NCI-H2196 treated with DMSO at 0.1 percent for 48 hours (cell line): ENCODE measurements at regions not wholly inside any gene's neighbourhood (a gene's known extent, or its start where the extent isn't known, plus 50 kb on each side); places are given as distances from the start of the nearest gene placed in this dataset.
A peak's percentile ranks its signal among the peaks of the same experiment; 100 is the strongest.

Experiments
- DNase-seq: peaks from one replicate; lab custom pipeline; 2025; ENCODE audit not compliant: unreplicated experiment; lab: John Stamatoyannopoulos, UW

DNA sequence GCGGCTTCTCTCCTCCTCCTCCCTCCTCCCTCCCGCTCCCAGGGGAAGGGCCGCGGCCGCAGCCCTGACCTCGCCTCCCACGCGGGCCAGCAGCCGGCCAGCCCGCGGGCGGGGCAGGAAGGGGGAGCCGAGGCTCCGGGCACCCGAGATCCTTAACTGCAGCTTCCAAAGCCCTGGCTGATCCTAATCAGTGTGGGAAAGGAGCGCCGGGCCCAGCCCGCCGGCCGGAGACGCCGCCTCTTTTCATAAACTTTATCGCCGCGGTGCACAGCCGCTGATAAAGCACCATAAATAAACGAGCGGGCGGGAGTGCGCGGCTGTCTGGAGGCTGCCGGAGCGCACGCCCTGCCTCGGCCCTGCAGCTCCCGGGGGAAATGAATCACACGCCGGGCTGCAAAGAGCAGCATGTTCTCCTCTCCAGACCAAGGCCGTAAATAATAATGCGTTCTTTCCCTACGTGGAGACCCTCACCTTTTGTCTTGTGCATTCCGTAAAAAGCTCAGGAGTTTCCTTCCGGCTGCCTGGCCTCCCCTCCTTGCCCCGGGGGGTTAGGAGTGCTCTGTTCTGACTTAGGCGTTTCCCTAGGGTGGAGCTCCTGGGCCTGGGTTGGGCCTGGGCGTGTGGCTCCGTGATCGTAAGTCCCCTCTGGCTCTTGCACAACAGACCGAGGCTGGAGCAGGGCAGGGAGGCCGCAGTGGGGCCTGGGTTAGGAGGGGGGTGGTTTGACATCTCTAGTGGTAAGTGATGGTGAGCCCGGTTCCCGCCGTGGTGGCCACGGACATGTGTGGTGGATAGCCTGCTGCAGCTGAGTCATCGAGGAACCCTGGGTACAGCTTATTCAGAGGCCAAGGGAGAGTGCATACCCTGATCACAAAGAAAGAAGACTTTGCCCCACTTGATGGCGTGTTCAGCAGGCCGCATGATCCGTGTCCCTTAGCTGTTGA, 132.6 kb upstream of the HES1 start:
- DNase-seq, result peak; percentile 58

DNA sequence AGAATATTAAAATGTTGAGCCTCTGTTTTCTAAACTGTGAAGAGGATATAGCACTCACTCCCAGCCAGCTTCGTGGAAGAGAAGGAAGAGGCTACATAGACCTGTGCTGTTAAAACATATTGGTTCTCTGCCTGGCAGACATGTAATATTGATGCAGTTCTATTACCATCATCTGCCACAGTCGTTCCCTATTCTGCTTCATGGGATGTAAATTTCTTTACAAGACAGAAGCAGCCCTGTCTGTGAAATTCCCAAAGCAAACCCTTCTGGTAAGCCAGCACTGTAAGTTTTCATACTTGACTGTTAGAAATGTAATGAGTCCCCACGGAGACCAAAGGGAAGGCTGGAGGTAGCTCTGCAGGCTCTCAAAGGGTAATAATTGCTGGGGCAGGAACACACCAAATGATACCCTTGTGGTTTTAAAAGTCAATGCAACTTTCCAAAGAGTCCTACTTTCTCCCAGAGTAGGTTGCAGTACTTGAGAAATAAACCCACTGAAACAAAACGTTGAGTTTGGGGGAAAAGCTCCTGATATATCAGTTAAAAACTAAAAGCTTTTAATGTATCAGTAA, 129.9 kb upstream of the HES1 start:
- no peak for DNase-seq

DNA sequence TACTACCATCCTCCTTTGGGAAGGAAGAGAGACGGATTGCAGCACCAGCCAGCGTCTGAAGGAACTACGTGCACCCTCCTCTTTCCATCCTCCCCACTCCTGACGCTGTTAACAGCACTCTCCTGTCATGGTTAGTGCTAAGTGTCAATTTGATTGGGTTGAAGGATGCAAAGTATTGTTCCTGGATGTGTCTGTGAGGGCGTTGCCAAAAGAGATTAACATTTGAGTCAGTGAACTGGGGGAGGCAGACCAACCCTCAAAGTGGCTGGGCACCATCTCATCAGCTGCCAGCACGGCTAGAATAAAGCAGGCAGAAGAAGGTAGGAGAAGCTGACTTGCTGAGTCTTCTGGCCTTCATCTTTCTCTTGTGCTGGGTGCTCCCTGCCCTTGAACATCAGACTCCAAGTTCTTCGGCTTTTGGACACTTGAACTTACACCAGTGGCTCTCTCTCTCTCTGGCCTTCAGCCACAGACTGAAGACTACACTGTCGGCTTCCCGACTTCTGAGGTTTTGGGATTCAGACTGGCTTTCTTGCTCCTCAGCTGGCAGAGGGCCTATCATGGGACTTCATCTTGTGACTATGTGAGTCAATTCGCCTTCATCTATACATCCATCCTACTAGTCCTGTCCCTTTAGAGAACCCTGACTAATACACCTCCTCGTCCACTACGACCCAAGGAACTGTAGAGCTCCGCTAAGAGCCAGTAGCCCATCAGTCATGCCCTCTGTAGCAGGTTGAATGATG, 128.2 kb upstream of the HES1 start:
- no peak for DNase-seq

DNA sequence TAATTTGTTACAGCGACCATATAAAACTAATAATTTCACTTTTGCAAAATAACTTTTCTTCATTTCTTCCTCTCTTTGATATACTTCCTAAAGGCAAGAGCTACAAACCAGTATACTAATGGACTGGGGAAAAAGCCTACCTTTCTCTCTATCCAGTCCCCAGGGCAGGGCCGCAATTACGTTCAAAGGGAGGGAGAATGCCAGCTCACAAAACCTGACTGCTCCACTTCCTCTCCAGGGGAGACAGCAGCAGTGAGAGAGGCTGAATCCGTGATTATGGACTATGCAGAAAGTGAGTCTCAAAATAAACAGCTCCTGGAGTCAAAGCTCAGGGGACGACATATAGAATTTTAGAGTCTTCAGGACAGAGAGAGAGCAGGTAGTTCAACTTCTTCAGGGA, 126.9 kb upstream of the HES1 start:
- DNase-seq, result no peak

DNA sequence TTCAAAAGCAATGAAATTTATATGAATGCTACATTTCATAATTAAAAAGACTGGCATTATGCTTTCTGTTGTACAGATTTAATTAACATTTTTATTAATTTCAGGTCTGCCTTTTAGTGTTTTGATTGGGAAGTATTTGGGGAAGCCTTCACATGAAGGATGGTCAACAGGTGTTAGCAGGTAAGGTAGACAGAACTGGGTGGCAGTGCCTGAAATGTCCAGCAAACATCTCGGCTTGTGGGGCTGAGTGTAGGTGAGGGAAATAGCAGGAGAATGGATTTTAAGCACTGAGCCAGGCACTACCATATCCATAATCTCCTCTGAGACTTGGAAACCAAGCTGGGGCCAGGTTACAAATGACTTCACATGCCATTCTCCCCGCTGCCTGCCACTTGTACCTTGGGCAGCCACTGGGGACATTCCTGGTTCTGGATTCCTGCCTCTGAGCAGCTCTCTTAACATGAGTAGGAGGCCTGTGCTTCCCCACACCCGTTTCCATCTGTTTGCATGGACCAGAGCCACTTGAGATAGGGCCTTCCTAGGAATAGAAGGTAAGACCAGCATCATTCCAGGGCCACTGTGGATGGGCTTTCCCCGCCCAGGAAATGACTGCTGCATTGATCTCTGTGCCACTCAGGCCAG, 125.9 kb upstream of the HES1 start:
- no peak for DNase-seq

DNA sequence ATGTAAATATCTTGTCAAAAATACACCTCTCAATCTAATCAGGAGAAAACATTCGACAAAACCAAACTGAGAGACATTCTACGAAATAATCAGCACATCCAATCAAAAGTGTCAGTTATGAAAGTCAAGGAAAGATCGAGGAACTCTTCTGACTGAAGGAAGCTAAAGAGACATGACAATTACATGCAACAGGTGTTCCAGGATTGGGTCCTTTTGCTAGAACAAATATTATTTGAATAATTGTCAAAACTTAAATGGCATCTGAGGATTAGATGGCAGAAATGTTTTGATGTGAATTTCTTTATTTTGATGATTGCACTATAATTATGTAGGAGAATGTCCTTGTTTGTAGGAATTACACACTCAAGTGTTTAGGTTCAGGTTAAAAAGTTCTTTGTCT, 124.1 kb upstream of the HES1 start:
- no peak for DNase-seq

DNA sequence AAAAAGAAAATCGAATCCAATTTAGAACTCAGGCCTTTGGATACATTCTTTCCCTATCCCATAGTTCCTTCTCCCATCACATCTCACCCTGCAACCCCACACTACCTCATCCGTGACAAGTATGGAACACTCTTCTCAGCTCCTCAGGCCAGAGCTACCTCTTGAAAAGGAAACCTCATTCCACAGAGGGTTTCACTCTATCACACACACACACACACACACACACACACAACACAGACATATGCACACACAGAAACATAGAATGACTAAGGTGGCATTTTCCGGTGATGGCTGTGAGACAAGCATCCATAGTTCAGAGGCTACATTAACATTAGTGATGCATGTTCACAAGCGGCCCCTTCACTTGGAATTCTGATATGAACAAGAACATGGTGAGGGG, 122.0 kb upstream of the HES1 start:
- no peak for DNase-seq

DNA sequence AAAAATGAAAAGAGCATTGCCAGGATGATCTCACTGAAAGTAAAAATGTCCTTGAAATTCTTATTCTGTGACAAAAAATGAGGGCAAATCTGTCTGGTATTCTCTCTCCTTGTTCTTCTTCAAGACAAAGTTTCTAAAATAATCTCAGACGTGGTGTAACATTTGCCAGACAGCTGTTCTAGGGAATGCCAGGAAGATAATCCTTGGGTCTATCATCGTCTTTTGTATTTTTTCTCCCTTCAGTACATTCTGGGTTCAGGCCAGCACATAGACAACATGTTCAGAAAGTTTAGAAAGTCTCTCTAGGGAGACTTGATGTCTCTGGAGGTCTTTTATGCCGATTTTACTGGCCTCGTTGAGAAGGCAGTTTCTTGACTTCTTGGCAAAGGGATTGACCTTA, 121.2 kb upstream of the HES1 start:
- no peak for DNase-seq

DNA sequence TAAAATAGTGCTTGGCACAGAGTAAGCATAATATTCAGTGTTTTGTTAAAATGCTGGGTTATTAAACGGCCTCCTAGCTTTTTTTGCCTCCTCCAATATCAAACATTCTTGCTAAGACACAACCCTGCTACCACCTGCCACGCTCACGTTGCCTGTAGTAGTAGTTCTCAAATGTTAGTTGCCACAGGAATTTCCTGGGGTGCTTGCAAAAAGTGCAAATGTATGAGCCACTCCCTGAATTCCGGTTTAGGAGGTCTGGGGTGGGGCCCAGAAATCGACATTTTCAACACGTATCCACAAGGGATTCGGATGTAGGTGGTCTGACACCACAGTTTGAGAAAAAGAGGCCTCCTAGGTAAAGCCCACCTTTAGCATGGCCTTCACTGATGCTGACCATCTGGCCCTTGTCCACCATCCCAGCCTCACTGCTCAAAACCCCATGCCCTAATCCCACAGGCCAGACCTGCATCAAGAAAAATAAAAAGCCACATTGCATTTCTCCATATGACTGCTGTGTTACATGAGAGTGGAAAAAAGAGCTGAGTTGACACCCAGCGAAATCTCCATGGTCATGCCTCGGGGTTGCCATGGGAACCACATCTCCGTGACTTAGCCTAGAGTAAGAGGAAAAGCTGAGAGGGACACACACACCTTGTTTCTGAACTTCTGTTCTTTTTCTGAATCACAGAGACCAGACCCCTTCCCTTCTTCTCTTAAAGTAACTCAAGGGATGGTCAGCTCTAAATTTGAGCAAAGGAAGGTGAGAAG, 116.4 kb upstream of the HES1 start:
- DNase-seq, result peak; percentile 88

DNA sequence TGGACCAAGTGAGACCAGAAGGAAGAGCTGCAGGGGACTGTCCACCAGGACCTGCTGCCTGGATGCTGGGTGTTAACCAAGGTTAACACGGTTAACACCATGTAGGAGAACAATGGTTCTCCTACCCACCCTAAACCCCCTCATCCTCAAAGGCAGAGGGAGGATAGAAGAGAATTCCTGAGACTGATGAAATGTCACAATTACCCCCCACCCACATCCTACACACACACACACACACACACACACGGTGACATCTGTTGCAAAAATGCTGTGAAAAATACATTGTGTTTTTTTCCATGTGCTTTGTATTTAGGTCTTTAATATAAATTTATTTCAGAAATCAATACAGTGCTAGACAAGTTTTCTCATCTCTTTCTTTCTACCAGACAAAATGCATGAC, 113.9 kb upstream of the HES1 start:
- no peak for DNase-seq

DNA sequence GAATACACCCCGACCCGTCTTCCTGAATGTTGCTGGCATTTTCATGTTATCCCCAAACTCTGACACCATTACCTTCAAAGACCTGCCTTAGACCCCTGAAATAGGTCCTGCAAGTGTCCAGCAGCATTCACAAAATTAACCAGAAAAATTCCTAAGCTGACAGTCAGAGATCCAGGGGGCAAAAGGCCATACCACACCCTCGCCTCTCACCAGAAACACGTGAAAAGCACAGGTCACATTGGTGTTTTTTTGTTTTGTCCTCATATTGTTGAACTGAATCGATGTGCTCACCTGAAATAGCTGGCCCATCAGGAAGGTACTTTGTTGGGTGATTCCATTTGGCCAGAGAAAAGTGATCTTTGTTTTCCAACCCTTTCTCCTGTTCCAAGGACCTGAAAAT, 113.1 kb upstream of the HES1 start:
- no peak for DNase-seq

DNA sequence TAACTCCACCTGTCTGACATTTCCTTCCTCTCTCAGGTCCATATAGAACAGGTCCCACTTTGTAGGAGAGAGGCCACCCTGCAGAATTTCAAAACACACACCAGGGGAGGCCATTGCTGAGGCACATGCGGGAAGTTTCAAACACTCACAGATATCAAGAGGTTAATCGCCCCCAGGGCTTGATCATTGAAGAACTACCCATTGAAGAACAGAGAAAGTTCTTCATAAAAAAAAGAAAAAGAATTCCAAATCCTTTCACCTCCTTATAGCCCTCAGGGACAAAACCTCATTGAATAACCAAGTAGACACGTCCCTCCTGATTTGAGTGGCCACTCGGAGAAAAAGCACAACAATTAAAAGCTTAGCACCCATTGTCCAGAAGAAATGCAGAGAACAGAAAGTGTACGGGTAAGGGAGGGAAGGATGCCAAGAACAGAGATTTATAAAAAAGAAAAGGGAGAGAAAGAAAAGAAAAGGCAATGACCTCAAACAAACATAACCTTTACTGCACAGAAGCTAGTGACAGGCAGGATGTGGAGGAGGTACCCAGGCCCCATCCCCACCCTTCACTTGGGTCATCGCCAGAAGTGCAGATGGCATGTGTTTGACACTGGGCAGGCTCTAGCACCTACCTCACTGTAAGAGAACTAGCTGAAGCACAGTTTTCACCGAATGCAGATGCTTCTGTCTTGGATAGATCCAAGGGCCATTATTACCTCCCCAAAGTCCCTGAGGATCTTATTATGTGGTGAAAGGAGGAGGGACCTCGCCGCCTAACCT, 112.3 kb upstream of the HES1 start:
- peak; percentile 67 for DNase-seq

DNA sequence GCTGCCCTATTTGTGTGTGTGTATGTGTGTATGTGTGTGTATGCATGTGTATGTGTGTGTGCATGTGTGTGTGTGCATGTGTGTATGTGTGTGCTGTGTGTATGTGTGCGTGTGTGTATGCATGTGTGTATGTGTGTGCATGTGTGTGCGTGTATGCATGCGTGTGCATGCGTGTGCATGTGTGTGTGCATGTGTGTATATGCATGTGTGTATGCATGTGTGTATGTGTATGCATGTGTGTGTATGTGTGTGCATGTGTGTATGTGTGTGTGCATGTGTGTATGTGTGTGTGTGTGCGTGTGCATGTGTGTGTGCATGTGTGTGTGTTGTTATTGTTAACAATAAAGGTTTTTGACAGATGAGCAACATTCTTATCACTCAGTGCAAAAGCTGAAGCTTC, 110.8 kb upstream of the HES1 start:
- DNase-seq, result no peak

DNA sequence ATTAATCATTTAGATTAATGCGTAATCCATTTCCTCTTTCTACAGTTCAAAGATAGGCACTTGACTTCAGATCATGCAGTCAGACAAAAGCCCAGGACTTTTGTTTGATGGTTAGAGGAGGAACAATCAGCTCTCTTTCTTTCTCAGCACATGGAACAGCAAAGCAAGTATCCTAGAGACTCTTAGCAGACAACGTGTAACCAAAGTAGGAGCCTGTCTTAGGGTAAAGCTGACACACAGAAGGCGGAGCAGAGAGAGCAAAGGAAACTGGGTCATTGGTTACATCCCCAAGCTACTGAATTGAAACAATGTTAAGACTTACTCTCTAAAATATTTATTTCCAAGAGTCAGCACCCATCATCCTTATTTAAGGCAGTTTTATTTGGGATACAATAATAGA, 110.0 kb upstream of the HES1 start:
- DNase-seq, result no peak

DNA sequence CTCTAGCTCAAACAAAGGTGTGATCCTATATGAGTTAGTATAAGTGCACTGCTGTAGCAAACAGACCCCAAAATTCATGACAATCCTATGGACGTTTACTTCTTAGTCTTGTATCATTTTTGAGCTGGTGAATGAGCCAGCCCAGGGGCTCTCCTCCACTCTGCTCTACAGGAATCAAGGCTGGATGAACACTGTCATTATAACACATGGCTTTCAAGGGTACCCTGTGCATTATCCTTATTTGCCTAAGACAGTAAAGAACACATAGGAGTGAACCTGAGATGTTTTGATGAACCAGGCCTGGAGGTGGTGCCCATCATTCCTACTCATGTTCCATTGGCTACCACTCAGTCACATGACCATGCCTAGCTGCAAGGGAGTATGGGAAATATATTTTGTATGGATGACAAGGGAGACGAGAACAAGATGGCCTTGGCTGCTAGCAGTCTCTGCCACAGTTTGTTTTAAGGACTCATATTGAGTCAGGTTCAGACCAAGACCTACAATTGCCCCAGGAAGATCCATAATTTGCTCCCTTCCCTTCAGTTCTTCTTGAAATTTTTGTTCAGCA, 107.4 kb upstream of the HES1 start:
- no peak for DNase-seq

DNA sequence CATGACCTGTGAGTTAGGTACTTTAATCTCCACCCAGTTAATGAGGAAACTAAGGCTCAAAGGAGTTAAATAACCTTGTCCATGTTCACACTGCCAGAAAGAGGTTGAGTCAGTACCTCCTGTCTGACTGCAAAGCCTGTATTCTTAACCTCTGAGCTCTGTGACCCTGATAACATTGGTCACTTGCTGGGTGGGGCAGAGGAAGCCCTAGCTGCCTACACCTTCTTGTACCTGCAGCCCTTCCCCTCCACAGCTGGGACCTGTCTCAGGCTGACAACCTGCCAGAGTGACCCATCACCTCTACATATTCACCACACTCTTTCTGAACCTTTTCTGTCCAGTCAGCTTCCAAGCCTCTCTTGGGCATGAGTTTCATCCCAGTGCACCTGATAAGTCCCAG, 106.1 kb upstream of the HES1 start:
- DNase-seq, result no peak

DNA sequence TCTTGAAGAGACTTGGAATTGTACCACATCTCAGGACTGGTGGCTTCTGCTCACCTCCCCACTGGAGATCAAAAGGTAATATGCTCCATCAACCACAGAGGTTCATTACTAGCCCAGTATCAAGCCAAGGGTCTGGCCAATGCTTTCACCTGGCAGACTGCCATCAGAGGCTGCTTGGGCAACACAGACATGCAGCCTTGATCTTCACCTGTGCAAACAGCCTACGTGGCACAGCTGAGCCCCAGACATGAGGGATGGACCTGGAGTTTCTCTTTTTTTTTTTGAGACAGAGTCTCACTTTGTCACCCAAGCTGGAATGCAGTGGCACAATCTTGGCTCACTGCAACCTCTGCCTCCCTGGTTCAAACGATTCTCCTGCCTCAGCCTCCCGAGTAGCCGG, 105.6 kb upstream of the HES1 start:
- peak; percentile 94 for DNase-seq

DNA sequence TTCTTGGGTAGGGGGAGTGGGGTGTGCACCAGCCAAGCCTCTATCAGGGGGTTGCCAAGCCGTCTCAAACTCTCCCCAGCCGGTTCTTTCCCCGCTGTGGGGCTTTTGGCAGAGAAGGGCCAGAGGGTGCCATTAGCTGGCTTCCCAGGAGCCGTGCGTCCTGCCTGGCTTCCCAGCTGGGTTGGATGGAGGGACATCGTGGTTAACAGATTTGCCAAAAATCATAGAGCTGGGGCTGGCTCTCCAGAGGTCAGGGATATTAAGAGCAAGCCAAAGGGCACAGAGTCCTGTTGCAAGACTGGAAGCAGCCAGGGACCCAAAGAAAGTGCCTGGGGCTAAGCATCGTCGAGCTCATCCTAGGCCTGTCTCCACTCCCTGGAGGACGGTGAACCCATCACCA, 104.6 kb upstream of the HES1 start:
- DNase-seq, result no peak

DNA sequence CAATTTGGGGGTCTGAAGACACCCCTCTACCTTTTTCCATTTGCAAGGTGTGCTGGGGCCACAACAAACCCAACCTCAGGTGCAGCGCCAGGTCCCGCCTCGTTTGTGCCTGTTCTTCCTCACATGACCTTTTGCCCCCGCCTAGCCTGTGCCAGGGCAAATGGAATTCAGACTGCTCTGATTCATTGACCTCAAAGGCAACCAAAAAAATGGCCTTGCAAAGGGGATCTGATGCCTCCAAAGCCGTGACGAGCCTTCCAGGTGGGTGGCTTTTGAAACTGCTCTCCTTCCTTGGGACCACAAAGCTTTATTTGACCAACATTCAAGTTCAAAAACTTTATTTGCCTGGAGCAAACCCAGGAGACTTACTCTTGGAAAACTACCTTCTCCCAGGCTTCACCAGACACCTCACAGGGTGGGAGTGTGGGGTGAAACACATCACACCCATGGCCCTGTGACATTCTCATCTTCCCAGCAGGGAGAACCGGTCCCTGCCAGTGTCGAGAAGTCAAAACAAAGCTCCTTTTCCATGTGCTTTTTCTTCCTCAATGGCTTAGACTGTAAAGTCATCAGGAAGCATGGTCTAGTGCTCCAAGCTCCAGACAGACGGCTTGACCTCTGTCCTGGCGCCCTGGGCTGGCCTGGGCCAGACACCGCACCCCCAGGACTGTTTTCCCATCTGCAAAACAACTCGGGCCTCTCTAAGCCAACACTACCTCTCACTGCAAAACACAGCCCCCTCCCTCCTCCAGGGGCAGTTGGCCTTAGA, 103.9 kb upstream of the HES1 start:
- no peak for DNase-seq
